Liver (tissue), 3 donors: ENCODE measurements at regions not wholly inside any gene's neighbourhood (a gene's known extent, or its start where the extent isn't known, plus 50 kb on each side); places are given as distances from the start of the nearest gene placed in this dataset.

Experiments
- CTCF ChIP-seq: fragments of 150-350 bp; IDR thresholded peaks from 2 replicates; pipeline ENCODE4 v1.5.1; 2017; ENCODE audit warnings: improper control_type of control experiment, low read depth, low read length; ENCODE audit not compliant: missing input control
- GABPA ChIP-seq, 2 donors: IDR thresholded peaks in 1 of 2; conservative IDR thresholded peaks in 1 of 2; 2 replicates each; pipeline ENCODE4 v1.6.1; 2016; ENCODE audit warnings: antibody characterized with exemption in 2 of 2, mild to moderate bottlenecking in 1 of 2, moderate library complexity in 1 of 2
- HNF4A ChIP-seq, 2 donors: conservative IDR thresholded peaks; 2 replicates each; pipeline ENCODE4 v1.6.1; 2016; ENCODE audit warnings: antibody characterized with exemption in 2 of 2, mild to moderate bottlenecking in 2 of 2
- HNF4G ChIP-seq: IDR thresholded peaks from 2 replicates; pipeline ENCODE4 v1.6.1; 2016; ENCODE audit warnings: antibody characterized with exemption
- NR2F2 ChIP-seq: IDR thresholded peaks from 2 replicates; pipeline ENCODE4 v1.6.1; 2016; ENCODE audit warnings: antibody characterized with exemption
- RAD21 ChIP-seq, 2 donors: IDR thresholded peaks; 2 replicates each; pipeline ENCODE4 v1.6.1; 2016; ENCODE audit warnings: antibody characterized with exemption in 2 of 2, mild to moderate bottlenecking in 2 of 2
- REST ChIP-seq: IDR thresholded peaks from 2 replicates; pipeline ENCODE4 v1.6.1; 2016; ENCODE audit warnings: antibody characterized with exemption, mild to moderate bottlenecking
- SP1 ChIP-seq: IDR thresholded peaks from 2 replicates; pipeline ENCODE4 v1.6.1; 2018; ENCODE audit warnings: antibody characterized with exemption, mild to moderate bottlenecking
- TAF1 ChIP-seq: conservative IDR thresholded peaks from 2 replicates; pipeline ENCODE4 v1.6.1; 2016; ENCODE audit warnings: antibody characterized with exemption, mild to moderate bottlenecking
- YY1 ChIP-seq: IDR thresholded peaks from 2 replicates; pipeline ENCODE4 v1.6.1; 2016; ENCODE audit warnings: antibody characterized with exemption, mild to moderate bottlenecking
- ZBTB33 ChIP-seq: IDR thresholded peaks from 2 replicates; pipeline ENCODE4 v1.6.1; 2016; ENCODE audit warnings: antibody characterized with exemption
- TF ChIP-seq, protein P1 (sequence below): IDR thresholded peaks from 2 replicates; pipeline ENCODE4 v1.6.1; 2016; ENCODE audit warnings: antibody characterized with exemption
- TF ChIP-seq, protein P2 (sequence below): IDR thresholded peaks from 2 replicates; pipeline ENCODE4 v1.6.1; 2016; ENCODE audit warnings: antibody characterized with exemption
- donor health status: healthy.
- donor health status: healthy.

DNA sequence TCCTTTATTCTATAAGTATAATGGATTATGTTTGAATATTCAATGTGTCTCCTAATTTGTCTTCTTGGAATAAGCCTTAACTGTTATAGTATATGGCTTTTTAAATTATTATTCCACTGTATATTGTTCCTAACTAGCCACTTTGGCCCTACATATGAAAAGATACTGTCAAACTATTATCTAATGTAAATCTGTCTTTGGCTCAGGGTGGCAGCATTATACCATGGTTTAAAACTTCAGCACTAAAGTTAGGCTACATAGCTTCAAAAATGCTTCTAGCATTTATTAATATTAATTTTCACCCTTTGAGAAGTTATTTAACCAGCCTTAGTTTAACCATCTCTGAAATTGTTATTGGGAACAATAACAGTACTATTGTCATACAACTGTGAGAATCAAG, 543.1 kb upstream of the MBL2 start:
- peak; percentile 26 for TF ChIP-seq CTCF
- no peak for TF ChIP-seq TAF1
- TF ChIP-seq HNF4G: no peak
- TF ChIP-seq REST: no peak
- no peak for TF ChIP-seq HNF4A (conservative IDR thresholded peaks at IDR 0.05)
- TF ChIP-seq, protein P1, sequence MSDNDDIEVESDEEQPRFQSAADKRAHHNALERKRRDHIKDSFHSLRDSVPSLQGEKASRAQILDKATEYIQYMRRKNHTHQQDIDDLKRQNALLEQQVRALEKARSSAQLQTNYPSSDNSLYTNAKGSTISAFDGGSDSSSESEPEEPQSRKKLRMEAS: no peak
- TF ChIP-seq YY1: no peak
- no peak for TF ChIP-seq SP1
- TF ChIP-seq, protein P2, sequence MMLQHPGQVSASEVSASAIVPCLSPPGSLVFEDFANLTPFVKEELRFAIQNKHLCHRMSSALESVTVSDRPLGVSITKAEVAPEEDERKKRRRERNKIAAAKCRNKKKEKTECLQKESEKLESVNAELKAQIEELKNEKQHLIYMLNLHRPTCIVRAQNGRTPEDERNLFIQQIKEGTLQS: no peak
- peak; percentile 75 to 79 for TF ChIP-seq RAD21 (IDR thresholded peaks at IDR 0.05)
- TF ChIP-seq ZBTB33: no peak
- TF ChIP-seq GABPA (IDR thresholded peaks at IDR 0.05 in 1 of 2, conservative IDR thresholded peaks at IDR 0.05 in 1 of 2): no peak
- no peak for TF ChIP-seq NR2F2
